ENCODE measurements at regions not wholly inside any gene's neighbourhood (a gene's known extent, or its start where the extent isn't known, plus 50 kb on each side); places are given as distances from the start of the nearest gene placed in this dataset.

- no peaks in the 10 kb centered on the region for H3K9me3 ChIP-seq (ENCODE audit: insufficient read depth, low read depth, low read length)
- no peaks in the 10 kb centered on the region for H3K36me3 ChIP-seq (ENCODE audit: insufficient read depth, low read depth, low read length)
- H3K4me1 ChIP-seq (ENCODE audit: insufficient read depth, low read length), result no peaks in the 10 kb centered on the region
- H3K27ac ChIP-seq (ENCODE audit: low read length), result no peak overlapping the region
- no peaks in the 10 kb centered on the region for H3K27me3 ChIP-seq (ENCODE audit: insufficient read depth, low read length)
- H3K4me3 ChIP-seq (ENCODE audit: low read length), result no peak overlapping the region
- no peak overlapping the region for H3K9ac ChIP-seq (ENCODE audit: low read depth, low read length)
Observed at GRCh38 chr5:173833196-173833985, 54.8 kb upstream of the CPEB4 start.

DNA sequence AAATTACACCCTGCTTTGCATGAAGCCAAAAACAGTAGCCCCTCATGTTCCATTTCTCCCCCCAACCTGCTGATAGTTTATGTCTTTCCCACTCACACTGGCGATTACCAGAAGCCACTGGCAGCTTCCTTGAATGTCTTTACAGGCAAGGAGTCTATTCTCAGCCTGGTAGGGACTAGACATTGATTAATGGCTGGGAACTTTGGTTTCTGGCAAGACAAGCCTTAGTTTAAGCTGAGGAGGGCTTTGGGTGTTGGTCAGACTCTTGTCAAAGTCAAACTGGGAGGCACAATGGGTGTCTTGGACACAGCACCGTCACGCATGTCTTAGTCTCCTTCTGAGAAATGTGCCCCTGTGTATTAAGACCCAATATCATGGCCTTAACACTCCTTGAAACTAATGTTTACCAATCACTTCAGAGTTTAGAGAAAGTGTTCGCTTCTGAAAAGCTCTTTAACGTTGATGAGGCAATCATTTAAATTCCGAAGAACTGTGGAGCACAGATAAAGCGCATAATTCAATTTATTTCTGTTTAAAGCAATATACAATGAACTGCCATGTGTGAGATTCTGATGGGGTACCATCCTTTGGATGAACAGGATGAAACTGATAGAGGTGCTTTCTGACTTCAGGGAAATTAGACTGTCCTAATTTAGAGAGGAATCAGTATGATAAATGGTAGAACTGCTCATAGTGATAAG lies 53.9 kb upstream of the CPEB4 start:
- Histone ChIP-seq H3K27me3 (ENCODE audit: insufficient read depth, low read length) (no peaks in the 10 kb centered on the region), H3K4me1 (ENCODE audit: insufficient read depth, low read length) (no peaks in the 10 kb centered on the region), H3K27ac (ENCODE audit: low read length) (no peak overlapping the region), H3K9me3 (ENCODE audit: insufficient read depth, low read depth, low read length) (no peaks in the 10 kb centered on the region), H3K36me3 (ENCODE audit: insufficient read depth, low read depth, low read length) (no peaks in the 10 kb centered on the region), H3K4me3 (ENCODE audit: low read length) (no peak overlapping the region), H3K9ac (ENCODE audit: low read depth, low read length) (no peak overlapping the region)

- Histone ChIP-seq H3K9ac (ENCODE audit: low read depth, low read length) (no peak overlapping the region), H3K27me3 (ENCODE audit: insufficient read depth, low read length) (no peaks in the 10 kb centered on the region), H3K9me3 (ENCODE audit: insufficient read depth, low read depth, low read length) (no peaks in the 10 kb centered on the region), H3K36me3 (ENCODE audit: insufficient read depth, low read depth, low read length) (no peaks in the 10 kb centered on the region), H3K4me1 (ENCODE audit: insufficient read depth, low read length) (no peaks in the 10 kb centered on the region), H3K27ac (ENCODE audit: low read length) (no peak overlapping the region), H3K4me3 (ENCODE audit: low read length) (no peak overlapping the region)
Observed at GRCh38 chr5:173835131-173835530, 53.0 kb upstream of the CPEB4 start.

DNA sequence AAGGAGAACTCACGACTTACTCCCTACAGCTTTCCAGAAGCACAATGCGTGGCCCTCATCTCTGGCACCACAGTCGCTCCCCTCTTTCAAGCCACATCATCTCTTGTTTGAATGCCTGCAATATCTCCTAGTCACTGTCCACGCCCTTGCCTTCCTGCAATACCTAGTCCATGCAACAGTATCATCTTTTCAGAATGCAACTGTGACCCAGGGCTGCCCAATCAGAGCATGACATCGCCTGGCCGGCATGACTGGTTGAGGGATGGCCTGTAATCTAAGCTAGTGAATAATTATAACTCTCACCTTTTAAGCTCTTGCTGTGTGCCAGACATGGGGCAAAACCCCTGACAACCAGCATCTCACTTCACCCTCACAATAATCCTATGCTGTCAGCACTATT lies 52.5 kb upstream of the CPEB4 start:
- Histone ChIP-seq H3K36me3 (ENCODE audit: insufficient read depth, low read depth, low read length) (no peaks in the 10 kb centered on the region), H3K9me3 (ENCODE audit: insufficient read depth, low read depth, low read length) (no peaks in the 10 kb centered on the region), H3K4me1 (ENCODE audit: insufficient read depth, low read length) (no peaks in the 10 kb centered on the region; the same call in 1 of the 2 replicates), H3K27me3 (ENCODE audit: insufficient read depth, low read length) (no peaks in the 10 kb centered on the region), H3K27ac (ENCODE audit: low read length) (no peak overlapping the region), H3K4me3 (ENCODE audit: low read length) (no peak overlapping the region), H3K9ac (ENCODE audit: low read depth, low read length) (no peak overlapping the region)

DNA sequence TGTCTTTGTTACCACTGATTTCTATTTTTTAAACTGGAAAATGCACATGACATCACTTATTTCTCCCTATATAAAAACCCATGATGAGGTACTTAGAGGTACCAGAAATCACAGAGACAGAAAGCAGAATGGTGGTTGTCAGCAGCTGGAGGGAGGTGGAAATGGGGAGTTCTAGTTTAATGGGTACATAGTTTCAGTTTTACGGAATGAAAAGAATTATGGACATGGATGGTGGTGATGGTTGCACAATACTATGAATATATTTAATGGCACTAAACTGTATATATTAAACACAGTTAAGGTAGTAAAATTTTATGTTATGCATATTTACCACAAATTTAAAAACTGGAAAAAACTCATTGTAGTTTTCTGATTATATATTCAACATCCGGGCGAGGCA lies 50.5 kb upstream of the CPEB4 start:
- H3K27ac ChIP-seq (ENCODE audit: low read length), result no peak overlapping the region
- no peak overlapping the region for H3K4me3 ChIP-seq (ENCODE audit: low read length)
- H3K4me1 ChIP-seq (ENCODE audit: insufficient read depth, low read length), result peaks cover 6% of the 10 kb centered on the region; the same call in 1 of the 2 replicates
- H3K36me3 ChIP-seq (ENCODE audit: insufficient read depth, low read depth, low read length), result no peaks in the 10 kb centered on the region
- no peaks in the 10 kb centered on the region for H3K27me3 ChIP-seq (ENCODE audit: insufficient read depth, low read length)
- no peak overlapping the region for H3K9ac ChIP-seq (ENCODE audit: low read depth, low read length)
- H3K9me3 ChIP-seq (ENCODE audit: insufficient read depth, low read depth, low read length), result no peaks in the 10 kb centered on the region
